ENCODE measurements at regions not wholly inside any gene's neighbourhood (a gene's known extent, or its start where the extent isn't known, plus 50 kb on each side); places are given as distances from the start of the nearest gene placed in this dataset.

GRCh38 chr11:13868710-13869397 is 93.7 kb upstream of the SPON1 start:
- DNase-seq (ENCODE audit: low read depth in 2 of 2), result no peak

GRCh38 chr11:13869398-13869886 is 93.1 kb upstream of the SPON1 start:
- DNase-seq (ENCODE audit: low read depth in 2 of 2), result no peak

GRCh38 chr11:13874597-13874996 is 87.9 kb upstream of the SPON1 start:
- no peak for DNase-seq (ENCODE audit: low read depth in 2 of 2)

GRCh38 chr11:13875643-13876042 is 86.9 kb upstream of the SPON1 start:
- no peak for DNase-seq (ENCODE audit: low read depth in 2 of 2)

- no peak for DNase-seq (ENCODE audit: low read depth in 2 of 2)
These were observed 86.1 kb upstream of the SPON1 start for GRCh38 chr11:13876423-13876822.

- DNase-seq (ENCODE audit: low read depth in 2 of 2), result no peak
These were observed 84.4 kb upstream of the SPON1 start for GRCh38 chr11:13878077-13878476.

GRCh38 chr11:13880634-13881033 is 81.9 kb upstream of the SPON1 start:
- DNase-seq (ENCODE audit: low read depth in 2 of 2), result no peak

- no peak for DNase-seq (ENCODE audit: low read depth in 2 of 2)
These were observed 81.2 kb upstream of the SPON1 start for GRCh38 chr11:13881226-13881905.

- DNase-seq (ENCODE audit: low read depth in 2 of 2), result no peak
These were observed 79.5 kb upstream of the SPON1 start for GRCh38 chr11:13883042-13883441.

GRCh38 chr11:13883589-13883988 is 78.9 kb upstream of the SPON1 start:
- no peak for DNase-seq (ENCODE audit: low read depth in 2 of 2)

GRCh38 chr11:13884158-13884799 is 78.2 kb upstream of the SPON1 start:
- no peak for DNase-seq (ENCODE audit: low read depth in 2 of 2)

- no peak for DNase-seq (ENCODE audit: low read depth in 2 of 2)
These were observed 77.4 kb upstream of the SPON1 start for GRCh38 chr11:13885083-13885482.

- no peak for DNase-seq (ENCODE audit: low read depth in 2 of 2)
These were observed 72.8 kb upstream of the SPON1 start for GRCh38 chr11:13889552-13890249.

- no peak for DNase-seq (ENCODE audit: low read depth in 2 of 2)
These were observed 70.6 kb upstream of the SPON1 start for GRCh38 chr11:13891911-13892310.

- no peak for DNase-seq (ENCODE audit: low read depth in 2 of 2)
These were observed 66.1 kb upstream of the SPON1 start for GRCh38 chr11:13896175-13896980.

GRCh38 chr11:13896981-13897353 is 65.6 kb upstream of the SPON1 start:
- DNase-seq (ENCODE audit: low read depth in 2 of 2), result no peak

GRCh38 chr11:13897646-13898276 is 64.8 kb upstream of the SPON1 start:
- DNase-seq (ENCODE audit: low read depth in 2 of 2), result no peak

GRCh38 chr11:13899603-13900002 is 62.9 kb upstream of the SPON1 start:
- DNase-seq (ENCODE audit: low read depth in 2 of 2), result no peak

- DNase-seq (ENCODE audit: low read depth in 2 of 2), result no peak
These were observed 60.0 kb upstream of the SPON1 start for GRCh38 chr11:13902523-13902922.

GRCh38 chr11:13905137-13905781 is 57.3 kb upstream of the SPON1 start:
- no peak for DNase-seq (ENCODE audit: low read depth in 2 of 2)

Measured in dermis microvascular lymphatic vessel endothelial cell (primary cell).